ENCODE measurements at regions not wholly inside any gene's neighbourhood (a gene's known extent, or its start where the extent isn't known, plus 50 kb on each side); places are given as distances from the start of the nearest gene placed in this dataset.

DNA sequence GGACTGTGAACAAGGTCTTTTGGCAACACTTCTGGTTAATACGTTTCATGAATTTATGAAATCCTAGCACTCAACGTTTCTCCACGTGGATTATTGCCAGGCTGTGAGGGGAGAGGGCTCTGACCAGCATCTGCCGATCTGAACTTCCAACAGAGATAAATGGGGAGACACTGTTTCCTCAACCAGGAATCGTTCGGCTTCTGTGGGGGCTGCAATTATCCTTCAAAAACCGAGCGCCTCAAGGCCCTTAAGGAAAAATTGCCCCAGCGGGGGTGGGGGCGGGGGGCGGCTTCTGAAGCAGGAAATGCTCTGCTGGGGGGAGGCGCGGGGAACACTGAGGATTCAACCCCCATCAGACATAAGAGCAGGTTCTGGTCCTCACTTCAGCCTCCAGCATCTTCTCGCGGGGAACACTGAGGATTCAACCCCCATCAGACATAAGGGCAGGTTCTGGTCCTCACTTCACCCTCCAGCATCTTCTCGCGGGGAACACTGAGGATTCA is 155.6 kb downstream of the BRD1 start:
- in situ Hi-C loops (cut with HindIII; ENCODE audit: extremely low pct_ligation_motif_present, low pct_unique_long_range_greater_than_20kb) = no loop called here
- ATAC-seq = no peak
- H3K27me3 ChIP-seq (ENCODE audit: control insufficient read depth in 1 of 2, insufficient read depth in 2 of 2, low read length in 2 of 2) = peaks cover 4 to 52% of the 10 kb centered on the region in 2 experiments; a peak in 4 of 5 replicates

More for the DNA sequence above, 155.6 kb downstream of the BRD1 start:
- Histone ChIP-seq H2AFZ (ENCODE audit: low read length) (no peak overlapping the region), H3K9ac (ENCODE audit: insufficient read depth, low read depth, low read length) (no peak overlapping the region), H3K4me3 (replicated peaks in 1 of 3; ENCODE audit: insufficient read depth in 1 of 3, low read depth in 2 of 3, low read length in 3 of 3) (no peak overlapping the region), H3K4me2 (ENCODE audit: low read depth, low read length) (no peak overlapping the region), H3K9me3 (ENCODE audit: low read length) (no peaks in the 10 kb centered on the region), H3K27ac (ENCODE audit: extremely low read length, insufficient read depth, low read length) (no peak overlapping the region), H3K79me2 (ENCODE audit: insufficient read depth, low read length) (no peaks in the 10 kb centered on the region), H3K4me1 (ENCODE audit: insufficient read depth, low read length) (no peaks in the 10 kb centered on the region), H4K20me1 (ENCODE audit: insufficient read depth, low read length) (no peaks in the 10 kb centered on the region), H3K36me3 (replicated peaks in 1 of 2; ENCODE audit: control insufficient read depth in 1 of 2, insufficient read depth in 2 of 2, low read length in 2 of 2) (no peaks in the 10 kb centered on the region)
- TF ChIP-seq SIX4 (CRISPR knock-in tag; IDR thresholded peaks at IDR 0.05) (no peak), ZNF781 (CRISPR knock-in tag; IDR thresholded peaks at IDR 0.05; ENCODE audit: borderline replicate concordance, not compliant biosample characterization) (no peak), SMAD3 (CRISPR knock-in tag; IDR thresholded peaks at IDR 0.05) (no peak), FUBP1 (CRISPR knock-in tag; IDR thresholded peaks at IDR 0.05; ENCODE audit: borderline replicate concordance) (no peak), EP300 (IDR thresholded peaks at IDR 0.05; ENCODE audit: low read depth in 2 of 2, low read length in 2 of 2) (no peak), EP300 (CRISPR knock-in tag; IDR thresholded peaks at IDR 0.05; ENCODE audit: borderline replicate concordance) (no peak), SP4 (CRISPR knock-in tag; IDR thresholded peaks at IDR 0.05) (no peak), NFE2 (CRISPR knock-in tag; IDR thresholded peaks at IDR 0.05) (no peak), ZC3H4 (CRISPR knock-in tag; IDR thresholded peaks at IDR 0.05; ENCODE audit: borderline replicate concordance) (no peak), MEIS1 (CRISPR knock-in tag; IDR thresholded peaks at IDR 0.05; ENCODE audit: borderline replicate concordance) (no peak), FOXO4 (CRISPR knock-in tag; conservative IDR thresholded peaks at IDR 0.05) (no peak), KDM3A (CRISPR knock-in tag; IDR thresholded peaks at IDR 0.05; ENCODE audit: low read depth) (no peak), ZBTB34 (CRISPR knock-in tag; IDR thresholded peaks at IDR 0.05) (no peak), HMGA1 (CRISPR knock-in tag; conservative IDR thresholded peaks at IDR 0.05) (no peak), ZNF883 (CRISPR knock-in tag; IDR thresholded peaks at IDR 0.05; ENCODE audit: not compliant biosample characterization) (no peak), STAT5B (CRISPR knock-in tag; IDR thresholded peaks at IDR 0.05) (no peak), NR2F2 (IDR thresholded peaks at IDR 0.05; ENCODE audit: borderline replicate concordance, low read depth) (no peak)
- TF ChIP-seq, protein P1, sequence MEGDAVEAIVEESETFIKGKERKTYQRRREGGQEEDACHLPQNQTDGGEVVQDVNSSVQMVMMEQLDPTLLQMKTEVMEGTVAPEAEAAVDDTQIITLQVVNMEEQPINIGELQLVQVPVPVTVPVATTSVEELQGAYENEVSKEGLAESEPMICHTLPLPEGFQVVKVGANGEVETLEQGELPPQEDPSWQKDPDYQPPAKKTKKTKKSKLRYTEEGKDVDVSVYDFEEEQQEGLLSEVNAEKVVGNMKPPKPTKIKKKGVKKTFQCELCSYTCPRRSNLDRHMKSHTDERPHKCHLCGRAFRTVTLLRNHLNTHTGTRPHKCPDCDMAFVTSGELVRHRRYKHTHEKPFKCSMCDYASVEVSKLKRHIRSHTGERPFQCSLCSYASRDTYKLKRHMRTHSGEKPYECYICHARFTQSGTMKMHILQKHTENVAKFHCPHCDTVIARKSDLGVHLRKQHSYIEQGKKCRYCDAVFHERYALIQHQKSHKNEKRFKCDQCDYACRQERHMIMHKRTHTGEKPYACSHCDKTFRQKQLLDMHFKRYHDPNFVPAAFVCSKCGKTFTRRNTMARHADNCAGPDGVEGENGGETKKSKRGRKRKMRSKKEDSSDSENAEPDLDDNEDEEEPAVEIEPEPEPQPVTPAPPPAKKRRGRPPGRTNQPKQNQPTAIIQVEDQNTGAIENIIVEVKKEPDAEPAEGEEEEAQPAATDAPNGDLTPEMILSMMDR (CRISPR knock-in tag; IDR thresholded peaks at IDR 0.05) = no peak
- TF ChIP-seq, protein P2, sequence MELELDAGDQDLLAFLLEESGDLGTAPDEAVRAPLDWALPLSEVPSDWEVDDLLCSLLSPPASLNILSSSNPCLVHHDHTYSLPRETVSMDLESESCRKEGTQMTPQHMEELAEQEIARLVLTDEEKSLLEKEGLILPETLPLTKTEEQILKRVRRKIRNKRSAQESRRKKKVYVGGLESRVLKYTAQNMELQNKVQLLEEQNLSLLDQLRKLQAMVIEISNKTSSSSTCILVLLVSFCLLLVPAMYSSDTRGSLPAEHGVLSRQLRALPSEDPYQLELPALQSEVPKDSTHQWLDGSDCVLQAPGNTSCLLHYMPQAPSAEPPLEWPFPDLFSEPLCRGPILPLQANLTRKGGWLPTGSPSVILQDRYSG (CRISPR knock-in tag; IDR thresholded peaks at IDR 0.05) = no peak
- WGBS (ENCODE audit: low lambda C conversion rate) = 5% methylated on average over 6 of the region's 17 CpGs
- ChIA-PET POLR2A (no interaction called here), CTCF (ENCODE audit: low intra/inter-chr PET ratio, low total read pairs) (no interaction called here)
- DNase-seq (ENCODE audit: low spot score) = no peak
- no TSS peak for BruUV-seq (replicated peaks)
- FAIRE-seq = no peak
- intact Hi-C loops (cut with micrococcal nuclease; ENCODE audit: unreplicated experiment) = no loop called here

Measured in HepG2 (cell line).